ENCODE measurements at regions not wholly inside any gene's neighbourhood (a gene's known extent, or its start where the extent isn't known, plus 50 kb on each side); places are given as distances from the start of the nearest gene placed in this dataset.

DNA sequence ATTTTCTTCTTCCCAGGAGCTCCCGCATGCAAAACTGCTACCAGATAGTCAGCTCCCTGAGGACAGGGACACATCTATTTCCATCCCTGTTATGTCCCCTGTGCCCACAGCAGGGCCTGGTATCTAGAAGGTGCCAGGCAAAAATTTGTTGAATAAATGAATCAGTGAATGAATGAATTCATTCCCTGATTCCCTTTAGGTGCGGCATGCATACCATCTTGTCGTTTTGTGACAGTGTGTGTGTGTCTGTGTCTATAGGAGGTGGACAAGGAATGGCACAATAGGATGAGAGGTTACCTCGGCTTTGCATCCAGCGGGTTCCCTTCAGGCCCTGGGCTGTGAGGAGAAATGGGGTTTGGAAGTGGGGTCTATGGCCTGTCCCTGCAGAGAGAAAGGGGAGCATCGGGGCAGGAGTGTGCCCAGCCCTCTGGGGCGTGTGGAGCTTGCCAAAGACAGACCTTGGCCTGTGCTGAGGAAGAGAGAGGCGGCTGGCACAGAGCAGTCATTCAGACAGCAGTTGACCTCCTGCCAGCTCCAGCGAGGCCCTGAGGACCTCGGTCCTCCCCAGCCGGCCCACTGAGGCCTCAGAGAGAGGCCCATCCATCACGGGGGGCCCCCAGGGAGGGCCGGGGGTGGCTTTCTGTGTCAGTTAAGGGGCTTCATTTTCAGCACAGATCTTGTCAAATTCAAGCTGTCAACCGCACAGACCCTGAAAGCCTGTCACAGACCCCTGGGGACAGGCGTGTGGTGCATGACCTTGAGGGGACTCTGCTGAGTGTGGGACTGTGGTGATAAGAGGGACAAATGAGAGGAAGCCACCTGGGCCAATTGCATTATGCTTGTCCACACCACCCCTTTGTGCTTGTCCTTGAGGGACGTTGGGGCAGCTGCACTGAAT, 125.9 kb upstream of the CXCR4 start:
- H3K4me3 ChIP-seq, result no peak overlapping the region
- H3K9me3 ChIP-seq, result no peaks in the 10 kb centered on the region
- no peaks in the 10 kb centered on the region for H3K27me3 ChIP-seq
- H3K4me1 ChIP-seq, result peaks cover 0 to 5% (median 0%) of the 10 kb centered on the region in 4 donors
- DNase-seq (no peak), ATAC-seq (no peak)
- TF ChIP-seq CTCF (IDR thresholded peaks at IDR 0.05) (no peak), POLR2A (IDR thresholded peaks at IDR 0.05) (no peak)
- 50% methylated on average over 9 of the region's 16 CpGs for WGBS (ENCODE audit: insufficient coverage, low coverage, low lambda C conversion rate, missing lambda C conversion rate)
- no peak overlapping the region for H3K27ac ChIP-seq
- intact Hi-C loops (cut with DNase I), result no loop called here
- H3K36me3 ChIP-seq, result no peaks in the 10 kb centered on the region

DNA sequence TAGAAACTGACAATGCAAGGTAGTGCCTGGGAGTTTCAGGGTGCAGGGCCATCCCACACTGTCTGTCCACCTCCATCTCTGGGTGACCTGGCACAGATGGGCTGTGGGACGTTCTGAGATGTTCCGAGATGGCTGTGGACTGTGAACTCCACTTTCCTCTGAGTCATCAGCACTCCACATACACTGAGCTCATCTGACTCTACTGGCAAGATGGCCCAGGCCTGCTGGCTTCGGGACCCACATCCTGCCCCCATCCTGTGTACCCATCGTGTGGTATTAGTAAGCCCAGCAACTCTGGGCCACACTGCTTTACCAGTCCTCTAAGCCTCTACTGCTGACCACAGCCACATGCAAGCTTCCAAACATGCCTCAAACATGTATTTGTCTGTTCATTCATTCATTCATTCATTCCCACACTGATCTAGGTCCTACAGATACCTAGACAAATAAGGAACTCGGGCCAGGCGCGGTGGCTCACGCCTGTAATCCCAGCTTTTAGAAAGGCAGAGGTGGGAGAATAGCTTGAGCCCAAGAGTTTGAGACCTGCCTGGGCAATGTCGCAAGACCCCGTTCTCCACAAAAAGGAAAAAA, 124.8 kb upstream of the CXCR4 start:
- intact Hi-C loops (cut with DNase I), result no loop called here
- Histone ChIP-seq H3K9me3 (no peaks in the 10 kb centered on the region), H3K27ac (no peak overlapping the region), H3K4me1 (peaks cover 0 to 5% (median 0%) of the 10 kb centered on the region in 4 donors), H3K36me3 (no peaks in the 10 kb centered on the region), H3K27me3 (no peaks in the 10 kb centered on the region), H3K4me3 (no peak overlapping the region)
- 71% methylated on average over 6 of the region's 10 CpGs for whole genome bisulfite sequencing (ENCODE audit: insufficient coverage, low coverage, low lambda C conversion rate, missing lambda C conversion rate)
- no peak for DNase-seq
- ATAC-seq, result peak in 2 of 4 donors; percentile 21 to 23
- no peak for TF ChIP-seq POLR2A (IDR thresholded peaks at IDR 0.05)
- no peak for TF ChIP-seq CTCF (IDR thresholded peaks at IDR 0.05)

GRCh38 chr2:136242100-136242499, 124.2 kb upstream of the CXCR4 start:
- TF ChIP-seq POLR2A (IDR thresholded peaks at IDR 0.05) (no peak), CTCF (IDR thresholded peaks at IDR 0.05) (no peak)
- H3K36me3 ChIP-seq, result no peaks in the 10 kb centered on the region
- ATAC-seq (no peak), DNase-seq (no peak)
- peaks cover 0 to 5% (median 0%) of the 10 kb centered on the region in 4 donors for H3K4me1 ChIP-seq
- H3K27me3 ChIP-seq, result no peaks in the 10 kb centered on the region
- intact Hi-C loops (cut with DNase I), result no loop called here
- no peaks in the 10 kb centered on the region for H3K9me3 ChIP-seq
- WGBS (ENCODE audit: insufficient coverage, low coverage, low lambda C conversion rate, missing lambda C conversion rate), result 66% methylated on average over 4 of the region's 4 CpGs
- no peak overlapping the region for H3K27ac ChIP-seq
- H3K4me3 ChIP-seq, result no peak overlapping the region

- no peaks in the 10 kb centered on the region for H3K27me3 ChIP-seq
- WGBS (ENCODE audit: insufficient coverage, low coverage, low lambda C conversion rate, missing lambda C conversion rate), result 47% methylated on average over 3 of the region's 3 CpGs
- H3K4me1 ChIP-seq, result no peaks in the 10 kb centered on the region
- no peaks in the 10 kb centered on the region for H3K36me3 ChIP-seq
- ATAC-seq (no peak), DNase-seq (no peak)
- intact Hi-C loops (cut with DNase I), result no loop called here
- H3K9me3 ChIP-seq, result no peaks in the 10 kb centered on the region
- peak overlapping the region; percentile 50 to 67 (median 61) for H3K27ac ChIP-seq
- no peak overlapping the region for H3K4me3 ChIP-seq
- TF ChIP-seq POLR2A (IDR thresholded peaks at IDR 0.05) (no peak), CTCF (IDR thresholded peaks at IDR 0.05) (no peak)
These were observed 121.2 kb upstream of the CXCR4 start for GRCh38 chr2:136239079-136239685.

Measured in right lobe of liver (tissue), 6 donors.